Activated CD4-positive, alpha-beta T cell treated with anti-CD3 and anti-CD28 coated beads, Interleukin-2, amount 10 ng/mL, durations not matched to agents 24 days and 14 days (primary cell): ENCODE measurements at regions not wholly inside any gene's neighbourhood (a gene's known extent, or its start where the extent isn't known, plus 50 kb on each side); places are given as distances from the start of the nearest gene placed in this dataset.

Experiments
- DNase-seq: peaks from one replicate; pipeline ENCODE4 v3.0.0; 2022
- H3K27ac Mint-ChIP-seq: one replicate; pipeline ENCODE4 v1.8.0; 2022; ENCODE audit warnings: mild to moderate bottlenecking, mixed read lengths
- H3K27me3 Mint-ChIP-seq: one replicate; pipeline ENCODE4 v1.8.0; 2022; ENCODE audit warnings: mixed read lengths
- H3K36me3 Mint-ChIP-seq: one replicate; pipeline ENCODE4 v1.8.0; 2022; ENCODE audit warnings: low read depth, mild to moderate bottlenecking, mixed read lengths
- H3K4me1 Mint-ChIP-seq: one replicate; pipeline ENCODE4 v1.8.0; 2021; ENCODE audit warnings: mixed read lengths
- H3K4me3 Mint-ChIP-seq: one replicate; pipeline ENCODE4 v1.8.0; 2022; ENCODE audit warnings: mild to moderate bottlenecking, moderate library complexity, mixed read lengths
- H3K9me3 Mint-ChIP-seq: one replicate; pipeline ENCODE4 v1.8.0; 2021; ENCODE audit warnings: mixed read lengths
- intact Hi-C: fragments of 100-400 bp; cut with micrococcal nuclease; formaldehyde crosslinking; loops from one replicate; pipeline ENCODE4 v1.15.1; 2023

GRCh38 chr6:170483413-170483812, 69.7 kb downstream of the PSMB1 start:
- intact Hi-C loops, result no loop called here
- Mint-ChIP-seq H3K4me3 (no peak overlapping the region), H3K36me3 (no peaks in the 10 kb centered on the region), H3K27me3 (no peaks in the 10 kb centered on the region), H3K9me3 (no peaks in the 10 kb centered on the region), H3K27ac (no peak overlapping the region), H3K4me1 (no peaks in the 10 kb centered on the region)
- DNase-seq, result no peak

GRCh38 chr6:170480050-170480692, 72.9 kb downstream of the PSMB1 start:
- no peaks in the 10 kb centered on the region for H3K4me1 Mint-ChIP-seq
- H3K27ac Mint-ChIP-seq, result no peak overlapping the region
- no peaks in the 10 kb centered on the region for H3K36me3 Mint-ChIP-seq
- no peak overlapping the region for H3K4me3 Mint-ChIP-seq
- DNase-seq, result no peak
- H3K27me3 Mint-ChIP-seq, result no peaks in the 10 kb centered on the region
- intact Hi-C loops, result no loop called here
- no peaks in the 10 kb centered on the region for H3K9me3 Mint-ChIP-seq

- H3K36me3 Mint-ChIP-seq, result no peaks in the 10 kb centered on the region
- H3K27me3 Mint-ChIP-seq, result peaks cover 5% of the 10 kb centered on the region
- no peak overlapping the region for H3K4me3 Mint-ChIP-seq
- H3K9me3 Mint-ChIP-seq, result no peaks in the 10 kb centered on the region
- DNase-seq, result no peak
- no peak overlapping the region for H3K27ac Mint-ChIP-seq
- intact Hi-C loops, result no loop called here
- no peaks in the 10 kb centered on the region for H3K4me1 Mint-ChIP-seq
These were observed 76.7 kb downstream of the PSMB1 start for GRCh38 chr6:170476360-170476759.

- Mint-ChIP-seq H3K27ac (no peak overlapping the region), H3K36me3 (no peaks in the 10 kb centered on the region), H3K4me1 (no peaks in the 10 kb centered on the region), H3K27me3 (peaks cover 5% of the 10 kb centered on the region), H3K4me3 (no peak overlapping the region), H3K9me3 (no peaks in the 10 kb centered on the region)
- intact Hi-C loops, result no loop called here
- DNase-seq, result no peak
These were observed 78.0 kb downstream of the PSMB1 start for GRCh38 chr6:170475118-170475517.

- intact Hi-C loops, result no loop called here
- Mint-ChIP-seq H3K36me3 (no peaks in the 10 kb centered on the region), H3K27me3 (peaks cover 5% of the 10 kb centered on the region), H3K27ac (no peak overlapping the region), H3K4me3 (no peak overlapping the region), H3K4me1 (no peaks in the 10 kb centered on the region), H3K9me3 (no peaks in the 10 kb centered on the region)
- DNase-seq, result no peak
These were observed 79.3 kb downstream of the PSMB1 start for GRCh38 chr6:170473801-170474200.

GRCh38 chr6:170473301-170473717, 79.8 kb downstream of the PSMB1 start:
- no peaks in the 10 kb centered on the region for H3K9me3 Mint-ChIP-seq
- H3K27ac Mint-ChIP-seq, result no peak overlapping the region
- no peaks in the 10 kb centered on the region for H3K4me1 Mint-ChIP-seq
- no peak for DNase-seq
- H3K4me3 Mint-ChIP-seq, result no peak overlapping the region
- H3K27me3 Mint-ChIP-seq, result peaks cover 5% of the 10 kb centered on the region
- intact Hi-C loops, result no loop called here
- no peaks in the 10 kb centered on the region for H3K36me3 Mint-ChIP-seq

- no peak for DNase-seq
- Mint-ChIP-seq H3K27me3 (peaks cover 5% of the 10 kb centered on the region), H3K27ac (no peak overlapping the region), H3K36me3 (no peaks in the 10 kb centered on the region), H3K4me3 (no peak overlapping the region), H3K9me3 (no peaks in the 10 kb centered on the region), H3K4me1 (no peaks in the 10 kb centered on the region)
- intact Hi-C loops, result no loop called here
These were observed 81.6 kb downstream of the PSMB1 start for GRCh38 chr6:170471491-170471890.

- no peak for DNase-seq
- no peaks in the 10 kb centered on the region for H3K9me3 Mint-ChIP-seq
- H3K4me1 Mint-ChIP-seq, result no peaks in the 10 kb centered on the region
- intact Hi-C loops, result no loop called here
- H3K27me3 Mint-ChIP-seq, result peaks cover 5% of the 10 kb centered on the region
- H3K4me3 Mint-ChIP-seq, result no peak overlapping the region
- H3K27ac Mint-ChIP-seq, result no peak overlapping the region
- no peaks in the 10 kb centered on the region for H3K36me3 Mint-ChIP-seq
These were observed 82.4 kb downstream of the PSMB1 start for GRCh38 chr6:170470734-170471133.

- Mint-ChIP-seq H3K27me3 (peaks cover 4% of the 10 kb centered on the region), H3K27ac (no peak overlapping the region), H3K4me3 (no peak overlapping the region), H3K4me1 (peaks cover 4% of the 10 kb centered on the region), H3K9me3 (no peaks in the 10 kb centered on the region), H3K36me3 (no peaks in the 10 kb centered on the region)
- no peak for DNase-seq
- intact Hi-C loops, result no loop called here
These were observed 88.6 kb downstream of the PSMB1 start for GRCh38 chr6:170464524-170464979.

- Mint-ChIP-seq H3K27ac (no peak overlapping the region), H3K4me3 (no peak overlapping the region), H3K27me3 (peaks cover 4% of the 10 kb centered on the region), H3K4me1 (peaks cover 6% of the 10 kb centered on the region), H3K36me3 (no peaks in the 10 kb centered on the region), H3K9me3 (no peaks in the 10 kb centered on the region)
- DNase-seq, result no peak
- intact Hi-C loops, result no loop called here
These were observed 89.0 kb downstream of the PSMB1 start for GRCh38 chr6:170464080-170464479.

- peaks cover 4% of the 10 kb centered on the region for H3K27me3 Mint-ChIP-seq
- H3K36me3 Mint-ChIP-seq, result no peaks in the 10 kb centered on the region
- no peaks in the 10 kb centered on the region for H3K9me3 Mint-ChIP-seq
- H3K4me1 Mint-ChIP-seq, result peaks cover 6% of the 10 kb centered on the region
- intact Hi-C loops, result no loop called here
- H3K4me3 Mint-ChIP-seq, result no peak overlapping the region
- no peak for DNase-seq
- H3K27ac Mint-ChIP-seq, result no peak overlapping the region
These were observed 89.9 kb downstream of the PSMB1 start for GRCh38 chr6:170463101-170463721.

GRCh38 chr6:170462366-170463020, 90.6 kb downstream of the PSMB1 start:
- no peak overlapping the region for H3K4me3 Mint-ChIP-seq
- no peaks in the 10 kb centered on the region for H3K9me3 Mint-ChIP-seq
- no peak overlapping the region for H3K27ac Mint-ChIP-seq

GRCh38 chr6:170461556-170462365, 91.3 kb downstream of the PSMB1 start:
- Mint-ChIP-seq H3K4me1 (peaks cover 6% of the 10 kb centered on the region), H3K36me3 (no peaks in the 10 kb centered on the region), H3K4me3 (no peak overlapping the region), H3K27ac (no peak overlapping the region), H3K9me3 (no peaks in the 10 kb centered on the region), H3K27me3 (peaks cover 4% of the 10 kb centered on the region)
- DNase-seq, result no peak
- intact Hi-C loops, result no loop called here

More at GRCh38 chr6:170462366-170463020, 90.6 kb downstream of the PSMB1 start:
- Mint-ChIP-seq H3K36me3 (no peaks in the 10 kb centered on the region), H3K4me1 (peaks cover 6% of the 10 kb centered on the region), H3K27me3 (peaks cover 4% of the 10 kb centered on the region)
- intact Hi-C loops, result no loop called here
- DNase-seq, result no peak

- intact Hi-C loops, result no loop called here
- Mint-ChIP-seq H3K27ac (no peak overlapping the region), H3K9me3 (no peaks in the 10 kb centered on the region), H3K36me3 (no peaks in the 10 kb centered on the region), H3K27me3 (peaks cover 4% of the 10 kb centered on the region), H3K4me1 (peaks cover 6% of the 10 kb centered on the region), H3K4me3 (no peak overlapping the region)
- no peak for DNase-seq
These were observed 92.0 kb downstream of the PSMB1 start for GRCh38 chr6:170461111-170461510.
